HFF-Myc (cell line): ENCODE measurements at regions not wholly inside any gene's neighbourhood (a gene's known extent, or its start where the extent isn't known, plus 50 kb on each side); places are given as distances from the start of the nearest gene placed in this dataset.

Source experiments
- DNase-seq: peaks from one replicate; pipeline ENCODE4 v3.0.0-alpha.2; 2011; ENCODE audit warnings: low read depth; ENCODE audit errors: extremely low read depth
- H3K4me3 ChIP-seq: replicated peaks from 2 replicates; pipeline ENCODE4 v1.5.1; 2011; ENCODE audit warnings: low read depth, mild to moderate bottlenecking, control low read depth, low read length
- CTCF ChIP-seq: IDR thresholded peaks from 2 replicates; pipeline ENCODE4 v1.5.1; 2012; ENCODE audit warnings: mild to moderate bottlenecking, low read depth, low read length, control low read depth; ENCODE audit errors: missing control alignments

- no peak for TF ChIP-seq CTCF
- no peak overlapping the region for H3K4me3 ChIP-seq
These were observed 1968.7 kb upstream of the FLRT2 start for GRCh38 chr14:83561261-83561660.

GRCh38 chr14:83566567-83566966 lies 1963.4 kb upstream of the FLRT2 start:
- TF ChIP-seq CTCF = no peak
- no peak overlapping the region for H3K4me3 ChIP-seq
- no peak for DNase-seq

More at GRCh38 chr14:83561261-83561660, 1968.7 kb upstream of the FLRT2 start:
- DNase-seq = no peak

GRCh38 chr14:83568141-83568540 lies 1961.8 kb upstream of the FLRT2 start:
- TF ChIP-seq CTCF = no peak

GRCh38 chr14:83575301-83575700 lies 1954.6 kb upstream of the FLRT2 start:
- TF ChIP-seq CTCF = no peak
- DNase-seq = no peak
- H3K4me3 ChIP-seq = no peak overlapping the region

More at GRCh38 chr14:83568141-83568540, 1961.8 kb upstream of the FLRT2 start:
- no peak for DNase-seq
- no peak overlapping the region for H3K4me3 ChIP-seq

- TF ChIP-seq CTCF = no peak
- no peak for DNase-seq
- H3K4me3 ChIP-seq = no peak overlapping the region
These were observed 1946.7 kb upstream of the FLRT2 start for GRCh38 chr14:83583201-83583600.

- TF ChIP-seq CTCF = no peak
- no peak overlapping the region for H3K4me3 ChIP-seq
- no peak for DNase-seq
These were observed 1935.1 kb upstream of the FLRT2 start for GRCh38 chr14:83594874-83595273.

GRCh38 chr14:83607682-83608081 lies 1922.3 kb upstream of the FLRT2 start:
- DNase-seq = no peak
- H3K4me3 ChIP-seq = no peak overlapping the region
- TF ChIP-seq CTCF = no peak
